ENCODE measurements at regions not wholly inside any gene's neighbourhood (a gene's known extent, or its start where the extent isn't known, plus 50 kb on each side); places are given as distances from the start of the nearest gene placed in this dataset.
A peak's percentile ranks its signal among the peaks of the same experiment; 100 is the strongest.

GRCh38 chr2:176784633-176785200 is 427.9 kb upstream of the HNRNPA3 start:
- FAIRE-seq (no peak), ATAC-seq (no peak), DNase-seq (ENCODE audit: low spot score) (no peak)
- H3K4me2 ChIP-seq (ENCODE audit: low read depth, low read length), result no peak overlapping the region
- POLR2A ChIA-PET, result no interaction called here
- no TSS peak for BruUV-seq (replicated peaks)
- no peaks in the 10 kb centered on the region for H4K20me1 ChIP-seq (ENCODE audit: insufficient read depth, low read length)
- no peaks in the 10 kb centered on the region for H3K27me3 ChIP-seq (ENCODE audit: control insufficient read depth in 1 of 2, insufficient read depth in 2 of 2, low read length in 2 of 2)
- H3K79me2 ChIP-seq (ENCODE audit: insufficient read depth, low read length), result no peaks in the 10 kb centered on the region
- no peaks in the 10 kb centered on the region for H3K36me3 ChIP-seq (replicated peaks in 1 of 2; ENCODE audit: control insufficient read depth in 1 of 2, insufficient read depth in 2 of 2, low read length in 2 of 2)
- no peaks in the 10 kb centered on the region for H3K4me1 ChIP-seq (ENCODE audit: insufficient read depth, low read length)
- TF ChIP-seq ZNF770 (CRISPR knock-in tag; IDR thresholded peaks at IDR 0.05) (no peak), MAFK (conservative IDR thresholded peaks at IDR 0.05 in 1 of 2, IDR thresholded peaks at IDR 0.05 in 1 of 2; ENCODE audit: low read length in 2 of 2) (peak; percentile 62 to 67; a peak in 3 of 4 replicates), MEF2D (CRISPR knock-in tag; IDR thresholded peaks at IDR 0.05) (no peak), ZBTB39 (CRISPR knock-in tag; IDR thresholded peaks at IDR 0.05) (no peak), MAFF (IDR thresholded peaks at IDR 0.05; ENCODE audit: low read depth, low read length) (peak; percentile 64), ZNF580 (CRISPR knock-in tag; IDR thresholded peaks at IDR 0.05; ENCODE audit: borderline replicate concordance, low read depth) (no peak), ZNF33A (CRISPR knock-in tag; IDR thresholded peaks at IDR 0.05; ENCODE audit: borderline replicate concordance) (no peak)
- intact Hi-C loops (cut with micrococcal nuclease; ENCODE audit: unreplicated experiment), result no loop called here
- H2AFZ ChIP-seq (ENCODE audit: low read length), result no peak overlapping the region
- WGBS (ENCODE audit: low lambda C conversion rate), result 0% methylated on average over 1 of the region's 1 CpG
- no peak overlapping the region for H3K4me3 ChIP-seq (replicated peaks in 1 of 3; ENCODE audit: insufficient read depth in 1 of 3, low read depth in 2 of 3, low read length in 3 of 3)
- in situ Hi-C loops (cut with HindIII; ENCODE audit: extremely low pct_ligation_motif_present, low pct_unique_long_range_greater_than_20kb), result no loop called here
- H3K9me3 ChIP-seq (ENCODE audit: low read length), result peaks cover 7% of the 10 kb centered on the region; the same call in 1 of the 2 replicates
- CTCF ChIA-PET (ENCODE audit: low intra/inter-chr PET ratio, low total read pairs), result no interaction called here
- H3K27ac ChIP-seq (ENCODE audit: extremely low read length, insufficient read depth, low read length), result no peak overlapping the region
- no peak overlapping the region for H3K9ac ChIP-seq (ENCODE audit: insufficient read depth, low read depth, low read length)

Measured in HepG2 (cell line).